ENCODE measurements at regions not wholly inside any gene's neighbourhood (a gene's known extent, or its start where the extent isn't known, plus 50 kb on each side); places are given as distances from the start of the nearest gene placed in this dataset.

DNA sequence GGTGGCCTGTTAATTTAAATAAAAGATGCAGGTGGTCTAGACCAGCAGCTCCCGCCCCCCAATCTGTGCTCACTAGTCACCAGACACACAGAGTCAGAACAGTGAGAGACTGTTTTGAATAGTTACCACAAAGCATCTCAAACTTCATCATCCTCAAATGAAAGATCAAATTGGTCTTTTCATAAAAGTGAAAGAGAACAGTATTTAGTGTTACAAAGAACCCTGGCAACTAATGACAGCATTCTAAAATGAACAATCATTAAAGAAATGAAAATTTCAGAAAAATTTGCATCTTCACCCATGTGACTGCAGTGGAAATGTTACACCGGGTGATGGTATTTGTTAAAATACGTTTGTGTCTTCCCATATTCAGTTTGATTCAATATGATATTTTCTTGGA is 65.5 kb upstream of the PMAIP1 start:
- TF ChIP-seq, protein P1, sequence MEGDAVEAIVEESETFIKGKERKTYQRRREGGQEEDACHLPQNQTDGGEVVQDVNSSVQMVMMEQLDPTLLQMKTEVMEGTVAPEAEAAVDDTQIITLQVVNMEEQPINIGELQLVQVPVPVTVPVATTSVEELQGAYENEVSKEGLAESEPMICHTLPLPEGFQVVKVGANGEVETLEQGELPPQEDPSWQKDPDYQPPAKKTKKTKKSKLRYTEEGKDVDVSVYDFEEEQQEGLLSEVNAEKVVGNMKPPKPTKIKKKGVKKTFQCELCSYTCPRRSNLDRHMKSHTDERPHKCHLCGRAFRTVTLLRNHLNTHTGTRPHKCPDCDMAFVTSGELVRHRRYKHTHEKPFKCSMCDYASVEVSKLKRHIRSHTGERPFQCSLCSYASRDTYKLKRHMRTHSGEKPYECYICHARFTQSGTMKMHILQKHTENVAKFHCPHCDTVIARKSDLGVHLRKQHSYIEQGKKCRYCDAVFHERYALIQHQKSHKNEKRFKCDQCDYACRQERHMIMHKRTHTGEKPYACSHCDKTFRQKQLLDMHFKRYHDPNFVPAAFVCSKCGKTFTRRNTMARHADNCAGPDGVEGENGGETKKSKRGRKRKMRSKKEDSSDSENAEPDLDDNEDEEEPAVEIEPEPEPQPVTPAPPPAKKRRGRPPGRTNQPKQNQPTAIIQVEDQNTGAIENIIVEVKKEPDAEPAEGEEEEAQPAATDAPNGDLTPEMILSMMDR (IDR thresholded peaks at IDR 0.05) = no peak
- no peak for TF ChIP-seq POLR2A (IDR thresholded peaks at IDR 0.05)
